UCSD-AML1 (cell line): ENCODE measurements at regions not wholly inside any gene's neighbourhood (a gene's known extent, or its start where the extent isn't known, plus 50 kb on each side); places are given as distances from the start of the nearest gene placed in this dataset.
"Not testable (repeated sequence)": the region's sequence is repeated elsewhere in the genome, so short reads cannot be mapped to it uniquely, and the experiment has no call there.

Source experiments
- DNase-seq: peaks from one replicate; lab custom pipeline; 2025; ENCODE audit not compliant: unreplicated experiment; lab: John Stamatoyannopoulos, UW

DNA sequence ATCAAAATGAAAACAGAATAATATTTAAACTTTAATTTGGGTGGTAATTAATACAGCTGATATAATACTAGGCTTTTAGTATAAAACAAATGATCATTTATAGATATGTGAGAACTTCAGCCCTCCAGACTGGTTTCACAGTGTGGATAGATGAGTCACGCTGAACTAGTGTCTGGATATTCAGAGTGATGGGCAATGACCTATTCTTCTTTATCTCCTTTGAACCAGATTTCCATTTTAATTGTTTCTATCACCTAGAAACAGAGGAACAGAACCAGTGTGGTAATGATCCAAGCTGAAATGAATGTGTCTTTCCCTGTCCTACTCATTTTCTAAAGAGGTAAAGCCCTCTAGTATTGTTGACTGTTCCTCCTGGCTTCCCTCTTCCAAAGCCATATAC, 155.2 kb upstream of the GK2 start:
- no peak for DNase-seq

GRCh38 chr4:79561751-79562150, 153.7 kb upstream of the GK2 start:
- DNase-seq: no peak

GRCh38 chr4:79559398-79559797, 151.4 kb upstream of the GK2 start:
- DNase-seq: not testable (repeated sequence)

- DNase-seq: no peak
Observed at GRCh38 chr4:79552311-79552710, 144.3 kb upstream of the GK2 start.

DNA sequence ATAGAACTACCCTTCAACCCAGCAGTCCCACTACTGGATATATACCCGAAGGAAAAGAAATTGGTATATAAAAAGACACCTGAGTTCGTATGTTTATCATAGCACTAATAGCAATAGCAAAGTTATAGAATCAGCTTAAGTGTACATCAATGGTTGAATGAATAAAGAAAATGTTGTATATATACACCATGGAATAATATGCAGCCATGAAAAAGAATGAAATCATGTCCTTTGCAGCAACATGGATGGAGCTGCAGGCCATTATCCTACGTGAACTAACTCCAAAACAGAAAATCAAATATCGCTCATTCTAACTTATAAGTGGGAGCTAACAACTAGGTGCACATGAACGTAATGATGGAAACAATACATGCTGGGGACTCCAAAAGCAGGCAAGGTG, 143.5 kb upstream of the GK2 start:
- DNase-seq: no peak

- DNase-seq: no peak
Observed at GRCh38 chr4:79547851-79548250, 139.8 kb upstream of the GK2 start.

- not testable (repeated sequence) for DNase-seq
Observed at GRCh38 chr4:79545292-79545691, 137.3 kb upstream of the GK2 start.

GRCh38 chr4:79540143-79540542, 132.1 kb upstream of the GK2 start:
- no peak for DNase-seq

GRCh38 chr4:79535516-79535915, 127.5 kb upstream of the GK2 start:
- DNase-seq: no peak

DNA sequence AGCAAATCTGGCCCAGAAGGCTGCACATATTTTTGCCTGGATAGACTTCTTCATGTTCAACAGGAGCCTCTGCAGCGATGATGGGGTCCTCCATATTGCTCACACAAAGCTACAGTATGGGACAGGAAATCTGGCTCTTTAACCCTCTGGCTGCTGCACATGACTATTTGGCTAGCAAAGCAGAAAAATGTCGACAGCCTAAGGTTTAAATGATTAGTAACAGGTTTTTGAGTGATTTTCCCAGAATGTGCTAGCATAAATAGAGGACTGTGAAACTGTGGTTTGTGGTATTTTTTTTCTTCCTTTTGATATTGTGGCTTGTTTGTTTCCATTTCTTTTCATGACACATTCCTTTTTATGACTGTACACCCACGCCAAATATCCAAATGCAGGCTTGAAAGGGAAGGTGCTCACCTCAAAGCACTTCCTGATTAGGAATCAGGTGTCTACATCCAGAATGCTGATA, 120.2 kb upstream of the GK2 start:
- peak; percentile 23 for DNase-seq

DNA sequence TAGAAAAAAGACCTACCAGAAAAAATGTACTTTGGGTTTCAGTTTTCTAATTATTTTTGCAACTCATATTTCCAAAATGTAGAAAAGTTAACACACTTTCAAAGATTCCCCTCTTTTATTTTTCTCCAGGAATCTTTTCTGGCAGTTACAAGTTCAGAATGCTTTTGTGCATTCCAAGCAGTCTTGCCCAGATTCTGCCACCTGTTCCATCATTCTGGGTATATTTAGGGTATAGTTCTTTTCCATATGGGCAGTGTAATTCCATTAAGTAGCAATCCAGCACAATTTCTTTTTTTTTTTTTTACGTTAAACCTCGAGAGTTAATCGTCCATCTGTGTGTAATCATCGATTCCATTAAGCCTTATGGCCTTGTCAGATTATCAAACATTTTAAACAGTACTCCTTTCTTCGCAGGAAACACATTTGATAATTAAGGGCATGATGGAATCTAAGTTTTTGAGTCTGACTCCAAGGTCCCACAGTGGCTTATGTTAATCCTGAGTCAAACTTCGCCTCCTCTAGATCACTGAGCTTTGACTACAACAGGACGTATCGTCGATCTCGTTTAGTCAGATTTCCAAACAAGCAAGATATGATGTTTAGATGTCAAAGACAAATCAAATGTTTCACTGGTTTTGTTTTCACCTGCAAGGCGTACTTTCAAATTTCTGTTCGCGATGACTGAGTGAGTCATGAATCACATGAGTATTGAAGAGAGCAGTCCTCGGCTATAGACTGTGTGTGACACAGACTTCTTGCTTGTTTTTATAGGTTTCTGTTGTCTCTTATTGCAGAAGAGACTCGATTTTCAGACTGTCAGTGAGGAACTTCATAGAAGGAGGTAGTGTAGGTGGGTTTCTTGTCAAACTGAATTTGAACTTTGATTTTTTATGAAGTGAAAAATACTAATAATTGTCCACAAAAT, 118.9 kb upstream of the GK2 start:
- no peak for DNase-seq

GRCh38 chr4:79516114-79516513, 108.1 kb upstream of the GK2 start:
- DNase-seq: no peak

DNA sequence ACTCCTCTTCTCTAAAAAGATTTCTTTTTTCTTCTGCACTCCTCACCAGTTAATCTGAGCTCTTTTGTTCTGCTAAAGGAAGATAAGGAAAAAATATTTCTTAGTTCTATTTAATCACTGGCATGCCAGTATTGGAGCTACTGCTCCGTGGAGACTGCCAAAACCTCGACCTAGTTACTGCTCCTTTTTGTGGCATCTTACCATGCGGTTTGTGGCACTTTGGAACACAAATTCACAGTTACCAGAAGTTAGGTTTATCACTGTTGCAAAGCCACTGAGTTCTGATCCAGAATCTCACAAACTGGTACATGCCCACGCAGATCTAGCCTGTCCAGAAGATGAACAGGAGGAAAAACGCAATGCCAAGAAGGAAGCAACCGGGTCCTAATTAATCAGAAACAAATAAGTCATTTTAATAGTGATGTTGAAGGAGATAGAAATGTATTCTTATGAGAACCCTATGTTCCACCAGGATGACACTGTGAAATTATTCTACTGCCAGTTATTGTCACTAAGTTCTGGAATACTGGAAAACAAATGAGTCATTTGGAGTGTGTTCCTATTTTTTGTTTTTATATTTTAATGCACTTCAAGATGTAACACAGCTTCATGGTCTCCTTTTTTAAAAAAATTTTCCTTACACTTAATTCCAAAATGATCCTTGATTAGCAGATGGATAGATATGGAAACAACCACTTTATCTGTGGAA, 106.7 kb upstream of the GK2 start:
- DNase-seq: no peak

- DNase-seq: no peak
Observed at GRCh38 chr4:79513576-79513975, 105.5 kb upstream of the GK2 start.

DNA sequence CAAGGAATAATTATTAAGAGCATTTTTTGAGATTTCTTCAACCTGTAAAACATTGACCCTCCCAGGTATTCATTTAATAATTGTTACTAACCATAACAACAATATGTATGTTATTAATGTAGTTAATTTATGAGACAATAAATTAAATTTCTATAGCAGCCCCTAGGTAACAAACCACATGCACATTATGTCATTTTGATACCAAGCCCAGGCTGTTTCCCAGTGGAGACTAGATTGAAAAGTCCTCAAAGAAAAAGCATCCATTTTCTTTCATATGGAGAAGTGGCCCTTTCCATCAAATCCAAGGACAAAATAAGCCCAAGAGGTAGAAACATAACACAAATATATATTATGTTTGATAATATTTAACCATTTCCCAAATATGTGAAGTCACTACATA, 104.3 kb upstream of the GK2 start:
- DNase-seq: no peak

GRCh38 chr4:79502081-79502480, 94.1 kb upstream of the GK2 start:
- DNase-seq: no peak

DNA sequence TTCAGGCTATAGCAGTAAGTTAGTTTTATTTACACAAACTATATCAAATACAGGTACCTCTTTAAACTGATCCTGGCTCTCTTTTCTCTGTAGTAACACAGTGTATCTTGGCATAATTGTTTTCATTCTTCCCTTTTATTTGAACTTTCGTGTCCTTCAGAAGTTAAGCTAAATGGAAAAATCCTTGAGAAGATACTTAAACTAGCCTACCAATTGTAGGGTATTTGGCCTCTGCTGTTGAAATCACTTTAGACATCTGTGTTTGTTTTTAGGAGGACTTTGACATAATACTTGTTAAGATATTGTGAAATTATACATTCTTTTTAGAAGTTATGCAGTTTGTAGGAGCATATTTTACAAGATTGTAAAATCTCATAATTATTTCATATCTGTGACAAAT, 90.3 kb upstream of the GK2 start:
- DNase-seq: no peak

DNA sequence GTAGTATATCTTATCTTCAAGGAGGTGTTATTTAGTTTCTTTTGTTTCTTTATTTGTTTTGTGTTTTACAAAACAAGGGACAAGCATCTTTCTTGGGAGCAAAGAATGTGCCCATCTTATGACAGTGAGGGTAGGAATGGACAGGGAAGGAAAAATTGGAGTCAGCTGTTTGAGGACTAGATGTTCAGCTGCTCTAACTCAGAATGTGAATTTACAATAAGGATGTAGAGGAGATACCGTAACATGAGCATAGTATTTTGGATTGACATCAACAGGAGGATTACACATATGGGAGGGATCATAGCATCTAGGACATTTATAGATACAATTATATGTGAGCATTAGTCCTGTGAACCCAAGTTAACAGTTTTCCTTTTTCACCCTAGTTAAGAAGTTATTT, 89.0 kb upstream of the GK2 start:
- no peak for DNase-seq

DNA sequence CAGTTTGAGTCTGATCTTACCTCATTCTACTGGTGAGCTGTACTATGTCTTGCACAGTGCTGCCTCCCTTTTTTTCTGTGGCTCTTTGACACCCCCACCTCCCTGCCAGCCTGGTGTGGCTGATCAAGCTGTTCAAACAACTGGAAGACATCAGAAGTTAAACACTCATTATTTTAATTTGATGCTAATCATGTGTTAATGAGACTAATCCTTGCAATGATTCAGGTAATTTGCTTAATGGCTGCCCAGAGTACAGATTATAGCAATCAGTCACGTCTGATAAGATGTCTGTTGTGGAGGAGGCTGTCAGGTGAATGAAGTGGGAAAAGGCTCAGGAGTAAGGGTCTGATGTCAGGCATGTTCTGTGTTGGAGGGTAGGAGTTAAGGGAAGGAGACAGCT, 87.4 kb upstream of the GK2 start:
- DNase-seq: no peak

GRCh38 chr4:79492148-79492547, 84.1 kb upstream of the GK2 start:
- DNase-seq: peak; percentile 36

GRCh38 chr4:79489506-79489905, 81.5 kb upstream of the GK2 start:
- DNase-seq: no peak

GRCh38 chr4:79476196-79476595, 68.2 kb upstream of the GK2 start:
- no peak for DNase-seq

DNA sequence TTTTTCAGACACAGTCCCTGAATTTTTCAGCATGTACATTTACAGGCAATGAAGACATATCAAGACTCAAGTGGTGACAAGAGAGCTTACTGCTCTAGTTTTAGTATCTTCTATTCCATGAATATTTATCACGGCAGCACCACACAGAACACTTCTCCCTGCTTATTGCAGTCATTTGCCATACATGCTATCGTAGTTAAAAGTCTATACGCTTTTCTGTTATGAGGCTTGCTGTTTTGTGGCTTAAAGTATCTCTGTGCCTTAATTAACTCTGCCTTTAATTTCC, 65.4 kb upstream of the GK2 start:
- no peak for DNase-seq
